Endodermal cell (in vitro differentiated cells): ENCODE measurements at regions not wholly inside any gene's neighbourhood (a gene's known extent, or its start where the extent isn't known, plus 50 kb on each side); places are given as distances from the start of the nearest gene placed in this dataset.

Experiments
- DNase-seq: peaks from one replicate; pipeline ENCODE4 v3.0.0-alpha.2; 2017
- H3K27ac ChIP-seq: 2 replicates; pipeline ENCODE4 v1.5.1; 2013; ENCODE audit warnings: mild to moderate bottlenecking, low read depth, low read length, moderate library complexity
- H3K27me3 ChIP-seq: 2 replicates; pipeline ENCODE4 v1.6.1; 2013; ENCODE audit warnings: mild to moderate bottlenecking, low read length, moderate library complexity; ENCODE audit not compliant: insufficient read depth, control insufficient read depth, poor library complexity, severe bottlenecking
- H3K36me3 ChIP-seq: 2 replicates; pipeline ENCODE4 v1.7.0; 2013; ENCODE audit warnings: mild to moderate bottlenecking, low read length, moderate library complexity; ENCODE audit not compliant: control insufficient read depth, insufficient read depth
- H3K4me1 ChIP-seq: one replicate; pipeline ENCODE4 v1.7.0; 2013; ENCODE audit warnings: low read length; ENCODE audit not compliant: control insufficient read depth, insufficient read depth
- H3K4me3 ChIP-seq: 2 replicates; pipeline ENCODE4 v1.5.1; 2013; ENCODE audit warnings: mild to moderate bottlenecking, low read length, moderate library complexity
- H3K9ac ChIP-seq: 2 replicates; pipeline ENCODE4 v1.6.1; 2013; ENCODE audit warnings: mild to moderate bottlenecking, low read length, moderate library complexity; ENCODE audit not compliant: poor library complexity, severe bottlenecking; ENCODE audit errors: extremely low read depth
- H3K9me3 ChIP-seq: 2 replicates; pipeline ENCODE4 v1.6.1; 2013; ENCODE audit warnings: mild to moderate bottlenecking, low read length, moderate library complexity; ENCODE audit not compliant: control insufficient read depth
- H3K27ac Mint-ChIP-seq: 2 replicates; pipeline ENCODE4 v1.8.0; 2020; ENCODE audit warnings: mixed read lengths
- H3K27me3 Mint-ChIP-seq: 2 replicates; pipeline ENCODE4 v1.8.0; 2021; ENCODE audit warnings: mild to moderate bottlenecking, mixed read lengths; ENCODE audit not compliant: insufficient read depth
- H3K36me3 Mint-ChIP-seq: 2 replicates; pipeline ENCODE4 v1.8.0; 2020; ENCODE audit warnings: low read depth, mixed read lengths
- H3K4me1 Mint-ChIP-seq: 2 replicates; pipeline ENCODE4 v1.8.0; 2020; ENCODE audit warnings: mixed read lengths
- H3K4me3 Mint-ChIP-seq: 2 replicates; pipeline ENCODE4 v1.8.0; 2020; ENCODE audit warnings: mild to moderate bottlenecking, moderate library complexity, mixed read lengths
- H3K9me3 Mint-ChIP-seq: 2 replicates; pipeline ENCODE4 v1.8.0; 2020; ENCODE audit warnings: mild to moderate bottlenecking, mixed read lengths
- WGBS, 2 experiments: methylation state at CpG; one replicate each; pipeline versions ENCODE4 v1.1.5 to v1.1.7; 2013; ENCODE audit warnings: missing lambda C conversion rate in 2 of 2, mixed read lengths in 1 of 2; ENCODE audit not compliant: insufficient coverage in 1 of 2, insufficient read length in 1 of 2; 5-methylcytosine and 5-hydroxymethylcytosine counted together
- TF ChIP-seq, protein P1 (sequence below): fragments of 200-600 bp; sonication (generic); conservative IDR thresholded peaks from 2 replicates; pipeline ENCODE4 v1.5.0; 2021; ENCODE audit warnings: antibody characterized with exemption, mild to moderate bottlenecking

DNA sequence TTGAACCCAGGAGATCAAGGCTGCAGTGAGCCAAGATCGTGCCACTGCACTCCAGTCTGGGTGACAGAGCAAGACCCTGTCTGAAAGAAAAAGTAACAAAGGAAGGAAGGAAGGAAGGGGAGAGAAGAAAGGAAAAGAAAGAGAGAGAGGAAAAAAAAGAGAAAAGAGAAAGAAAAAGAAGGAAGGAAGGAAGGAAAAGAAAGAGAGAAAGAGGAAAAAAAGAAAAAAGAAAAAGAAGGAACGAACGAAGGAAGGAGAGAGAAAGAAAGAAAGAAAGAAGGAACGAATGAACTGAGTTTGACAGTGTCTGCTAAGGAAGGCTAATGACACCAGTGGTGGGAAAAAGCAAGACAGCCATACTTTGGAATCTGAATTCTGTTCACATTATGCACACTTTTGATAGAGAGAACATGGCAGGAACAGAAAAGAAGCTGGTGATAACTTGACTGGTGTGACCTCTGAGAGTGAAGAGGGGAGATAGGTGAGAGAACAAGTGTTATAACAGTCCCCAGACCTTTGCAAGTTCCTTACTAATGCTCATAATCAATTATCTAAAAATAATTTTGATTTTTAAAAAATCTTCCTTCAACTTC is 93.3 kb upstream of the MYLIP start:
- Histone ChIP-seq H3K4me1 (no peaks in the 10 kb centered on the region), H3K36me3 (no peaks in the 10 kb centered on the region), H3K4me3 (no peak overlapping the region), H3K9me3 (peaks cover 40% of the 10 kb centered on the region), H3K27me3 (no peaks in the 10 kb centered on the region), H3K27ac (no peak overlapping the region), H3K9ac (no peak overlapping the region)
- TF ChIP-seq, protein P1, sequence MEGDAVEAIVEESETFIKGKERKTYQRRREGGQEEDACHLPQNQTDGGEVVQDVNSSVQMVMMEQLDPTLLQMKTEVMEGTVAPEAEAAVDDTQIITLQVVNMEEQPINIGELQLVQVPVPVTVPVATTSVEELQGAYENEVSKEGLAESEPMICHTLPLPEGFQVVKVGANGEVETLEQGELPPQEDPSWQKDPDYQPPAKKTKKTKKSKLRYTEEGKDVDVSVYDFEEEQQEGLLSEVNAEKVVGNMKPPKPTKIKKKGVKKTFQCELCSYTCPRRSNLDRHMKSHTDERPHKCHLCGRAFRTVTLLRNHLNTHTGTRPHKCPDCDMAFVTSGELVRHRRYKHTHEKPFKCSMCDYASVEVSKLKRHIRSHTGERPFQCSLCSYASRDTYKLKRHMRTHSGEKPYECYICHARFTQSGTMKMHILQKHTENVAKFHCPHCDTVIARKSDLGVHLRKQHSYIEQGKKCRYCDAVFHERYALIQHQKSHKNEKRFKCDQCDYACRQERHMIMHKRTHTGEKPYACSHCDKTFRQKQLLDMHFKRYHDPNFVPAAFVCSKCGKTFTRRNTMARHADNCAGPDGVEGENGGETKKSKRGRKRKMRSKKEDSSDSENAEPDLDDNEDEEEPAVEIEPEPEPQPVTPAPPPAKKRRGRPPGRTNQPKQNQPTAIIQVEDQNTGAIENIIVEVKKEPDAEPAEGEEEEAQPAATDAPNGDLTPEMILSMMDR = no peak
- DNase-seq = no peak
- H3K27ac Mint-ChIP-seq = no peak overlapping the region
- peaks cover 48% of the 10 kb centered on the region for H3K9me3 Mint-ChIP-seq
- 90 to 98% methylated on average over 4 of the region's 4 CpGs for WGBS, 2 experiments
- H3K27me3 Mint-ChIP-seq = no peaks in the 10 kb centered on the region
- H3K4me1 Mint-ChIP-seq = peaks cover 9% of the 10 kb centered on the region
- H3K4me3 Mint-ChIP-seq = no peak overlapping the region
- H3K36me3 Mint-ChIP-seq = peaks cover 3% of the 10 kb centered on the region

GRCh38 chr6:16033214-16033613 is 95.7 kb upstream of the MYLIP start:
- Histone ChIP-seq H3K4me3 (no peak overlapping the region), H3K36me3 (no peaks in the 10 kb centered on the region), H3K9me3 (peaks cover 39% of the 10 kb centered on the region), H3K27ac (no peak overlapping the region), H3K9ac (no peak overlapping the region), H3K27me3 (no peaks in the 10 kb centered on the region), H3K4me1 (no peaks in the 10 kb centered on the region)
- TF ChIP-seq, protein P1 = no peak
- peaks cover 28% of the 10 kb centered on the region for H3K9me3 Mint-ChIP-seq
- H3K27me3 Mint-ChIP-seq = no peaks in the 10 kb centered on the region
- H3K4me1 Mint-ChIP-seq = peaks cover 9% of the 10 kb centered on the region
- WGBS, 2 experiments = 77 to 83% methylated on average over 3 of the region's 3 CpGs
- H3K36me3 Mint-ChIP-seq = peaks cover 3% of the 10 kb centered on the region
- no peak overlapping the region for H3K4me3 Mint-ChIP-seq
- no peak overlapping the region for H3K27ac Mint-ChIP-seq
- no peak for DNase-seq

- no peaks in the 10 kb centered on the region for H3K36me3 ChIP-seq
- 89 to 100% methylated on average over 6 of the region's 6 CpGs for WGBS, 2 experiments
- TF ChIP-seq, protein P1 = no peak
- Mint-ChIP-seq H3K27me3 (no peaks in the 10 kb centered on the region), H3K9me3 (peaks cover 20% of the 10 kb centered on the region), H3K4me3 (no peak overlapping the region), H3K27ac (no peak overlapping the region), H3K36me3 (peaks cover 3% of the 10 kb centered on the region), H3K4me1 (peaks cover 9% of the 10 kb centered on the region)
- H3K9me3 ChIP-seq = peaks cover 38% of the 10 kb centered on the region
- no peak for DNase-seq
- no peak overlapping the region for H3K9ac ChIP-seq
- H3K4me3 ChIP-seq = no peak overlapping the region
- no peak overlapping the region for H3K27ac ChIP-seq
- no peaks in the 10 kb centered on the region for H3K4me1 ChIP-seq
- no peaks in the 10 kb centered on the region for H3K27me3 ChIP-seq
Measured at GRCh38 chr6:16031278-16031981, 97.5 kb upstream of the MYLIP start.
